Endothelial cell of umbilical vein (primary cell): ENCODE measurements at regions not wholly inside any gene's neighbourhood (a gene's known extent, or its start where the extent isn't known, plus 50 kb on each side); places are given as distances from the start of the nearest gene placed in this dataset.

Source experiments
- BruUV-seq: library from RNA; stranded (reverse); fragments of 400-500 nt; replicated peaks from 2 replicates; lab custom pipeline; 2021; lab: Mats Ljungman, UMichigan
- CTCF ChIA-PET: fragments of 300-600, 350-600 bp; sonication (Branson Sonifier 250); formaldehyde crosslinking; loops from one replicate; lab custom pipeline; 2021; ENCODE audit warnings: antibody characterized with exemption, inconsistent platforms; lab: Charles Lee
- POLR2A ChIA-PET: fragments of 300-600, 350-600 bp; sonication (Branson Sonifier 250); formaldehyde crosslinking; loops from one replicate; lab custom pipeline; 2021; ENCODE audit warnings: antibody characterized with exemption, inconsistent platforms; lab: Charles Lee
- DNase-seq: peaks from one replicate; pipeline ENCODE4 v3.0.0-alpha.2; 2011; ENCODE audit warnings: low read depth, low spot score
- FAIRE-seq: peaks from 2 replicates; lab custom pipeline; 2011; peaks lifted over from hg19 to GRCh38; lab: Jason Lieb, UNC
- H2AFZ ChIP-seq: 2 replicates; pipeline ENCODE4 v1.6.0; 2012; ENCODE audit warnings: low read depth, low read length, control low read depth, inconsistent platforms
- H3K27ac ChIP-seq: 2 replicates; pipeline ENCODE4 v1.5.1; 2011; ENCODE audit warnings: low read depth, mild to moderate bottlenecking, control low read depth, low read length, moderate library complexity; ENCODE audit not compliant: insufficient read depth
- H3K27me3 ChIP-seq, 2 experiments: 2 replicates each; pipeline versions ENCODE4 v1.6.0 to v1.6.1; 2011; ENCODE audit warnings: low read length in 2 of 2, mixed read lengths in 1 of 2; ENCODE audit not compliant: control insufficient read depth in 2 of 2, insufficient read depth in 2 of 2
- H3K36me3 ChIP-seq, 2 experiments: 2 replicates in 1 of 2; 3 replicates in 1 of 2; pipeline ENCODE4 v1.5.1; 2011; ENCODE audit warnings: low read length in 2 of 2, mild to moderate bottlenecking in 1 of 2, moderate library complexity in 1 of 2; ENCODE audit not compliant: control insufficient read depth in 2 of 2, insufficient read depth in 2 of 2; ENCODE audit errors: extremely low read depth in 1 of 2
- H3K4me1 ChIP-seq: 3 replicates; pipeline ENCODE4 v1.5.1; 2011; ENCODE audit warnings: mild to moderate bottlenecking, low read length; ENCODE audit not compliant: control insufficient read depth, insufficient read depth; ENCODE audit errors: extremely low read depth
- H3K4me2 ChIP-seq: 2 replicates; pipeline ENCODE4 v1.6.1; 2011; ENCODE audit warnings: low read length, control low read depth, mixed read lengths; ENCODE audit not compliant: insufficient read depth
- H3K4me3 ChIP-seq, 3 experiments: fragments of 200-600 bp in 1 of 3; sonication (generic), shearing (Covaris generic) in 1 of 3; replicated peaks in 1 of 3; 2 replicates each; pipeline ENCODE4 v1.5.1; 2011 to 2016; ENCODE audit warnings: control low read depth in 3 of 3, low read length in 3 of 3, mild to moderate bottlenecking in 2 of 3, inconsistent platforms in 1 of 3, low read depth in 1 of 3, moderate library complexity in 1 of 3; ENCODE audit not compliant: insufficient read depth in 1 of 3
- H3K79me2 ChIP-seq: 2 replicates; pipeline ENCODE4 v1.6.0; 2012; ENCODE audit warnings: low read length, inconsistent platforms; ENCODE audit not compliant: control insufficient read depth, insufficient read depth
- H3K9ac ChIP-seq: replicated peaks from 2 replicates; pipeline ENCODE3; 2011; ENCODE audit warnings: low read length, control low read depth; ENCODE audit not compliant: insufficient read depth; ENCODE audit errors: extremely low read depth
- H3K9me1 ChIP-seq: replicated peaks from 3 replicates; pipeline ENCODE4 v1.6.0; 2011; ENCODE audit warnings: mild to moderate bottlenecking, low read length; ENCODE audit not compliant: control insufficient read depth, insufficient read depth; ENCODE audit errors: extremely low read depth
- H3K9me3 ChIP-seq: replicated peaks from 2 replicates; pipeline ENCODE4 v1.5.1; 2012; ENCODE audit warnings: low read length, inconsistent platforms; ENCODE audit not compliant: control insufficient read depth, insufficient read depth
- H4K20me1 ChIP-seq: replicated peaks from 2 replicates; pipeline ENCODE3; 2011; ENCODE audit warnings: mild to moderate bottlenecking, low read length; ENCODE audit not compliant: control insufficient read depth, insufficient read depth; ENCODE audit errors: extremely low read depth
- FOS ChIP-seq: IDR thresholded peaks from 2 replicates; pipeline ENCODE4 v1.6.1; 2011; ENCODE audit warnings: mild to moderate bottlenecking, low read length, moderate library complexity, borderline replicate concordance; ENCODE audit not compliant: insufficient read depth
- GATA2 ChIP-seq: IDR thresholded peaks from 2 replicates; pipeline ENCODE4 v1.7.0; 2011; ENCODE audit warnings: low read depth, mild to moderate bottlenecking, moderate library complexity, mixed read lengths, low read length; ENCODE audit not compliant: insufficient read length, insufficient read depth
- POLR2A ChIP-seq: IDR thresholded peaks from 2 replicates; pipeline ENCODE4 v1.6.1; 2012; ENCODE audit warnings: low read depth, mild to moderate bottlenecking, control low read depth, low read length
- dilution Hi-C: fragments of 300-500 bp; cut with MboI; formaldehyde crosslinking; loops from one replicate; pipeline ENCODE4 v1.15.0; 2019; ENCODE audit warnings: low sequenced_read_pairs; ENCODE audit not compliant: extremely low pct_ligation_motif_present
- intact Hi-C: fragments of 100-400 bp; cut with micrococcal nuclease; formaldehyde crosslinking; loops from one replicate; pipeline ENCODE4 v1.10.0; 2022

DNA sequence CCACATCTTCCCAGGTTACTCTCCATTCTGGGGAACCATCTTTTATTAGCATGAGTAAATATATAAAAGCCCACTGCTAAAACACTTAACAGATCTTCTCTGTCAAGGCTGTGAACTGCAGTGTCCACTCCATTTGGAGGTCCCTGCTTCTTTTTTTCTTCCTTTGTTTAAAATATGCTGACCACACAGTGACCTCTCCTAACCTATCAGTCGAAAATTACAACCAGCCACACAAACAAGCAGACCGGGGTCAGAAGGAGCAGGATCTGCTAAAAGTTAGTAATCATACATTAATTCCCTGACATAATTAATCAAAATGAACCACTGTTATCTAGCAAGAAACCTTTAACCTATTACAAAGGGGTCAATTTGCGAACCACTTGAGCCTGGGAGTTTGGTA, 427.9 kb upstream of the NR2F2 start:
- Histone ChIP-seq H3K27ac (no peak overlapping the region), H3K4me1 (no peaks in the 10 kb centered on the region), H3K79me2 (no peaks in the 10 kb centered on the region), H3K9me1 (no peaks in the 10 kb centered on the region), H3K36me3 (no peaks in the 10 kb centered on the region), H3K27me3 (no peaks in the 10 kb centered on the region), H3K4me3 (no peak overlapping the region), H3K9ac (no peak overlapping the region), H4K20me1 (no peaks in the 10 kb centered on the region), H3K4me2 (no peak overlapping the region), H2AFZ (no peak overlapping the region), H3K9me3 (no peaks in the 10 kb centered on the region)
- ChIA-PET POLR2A (no interaction called here), CTCF (no interaction called here)
- FAIRE-seq (no peak), DNase-seq (no peak)
- BruUV-seq: no TSS peak
- TF ChIP-seq FOS: no peak
- dilution Hi-C loops (no loop called here), intact Hi-C loops (no loop called here)

DNA sequence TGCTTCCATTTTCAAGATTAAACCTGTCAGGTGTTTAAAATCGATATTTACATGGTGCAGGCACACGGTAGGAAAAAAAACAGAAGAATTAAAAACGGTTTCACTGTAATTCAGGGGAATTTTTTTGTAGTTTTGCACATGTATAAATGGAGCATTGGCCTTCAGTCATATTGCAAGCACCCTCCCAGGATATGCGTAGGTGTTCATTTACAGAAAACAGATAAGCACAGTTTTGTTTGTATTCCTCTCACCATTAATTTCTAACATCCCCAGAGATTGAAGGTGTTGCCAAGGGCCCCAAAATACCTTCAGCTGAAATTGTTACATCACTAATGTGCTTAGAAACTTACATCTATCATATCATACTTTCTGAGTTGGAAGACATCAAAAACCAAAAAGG, 427.1 kb upstream of the NR2F2 start:
- ChIA-PET CTCF (no interaction called here), POLR2A (no interaction called here)
- intact Hi-C loops: no loop called here
- Histone ChIP-seq H3K9me1 (no peaks in the 10 kb centered on the region), H4K20me1 (no peaks in the 10 kb centered on the region), H3K4me2 (no peak overlapping the region), H3K4me1 (no peaks in the 10 kb centered on the region), H3K36me3 (no peaks in the 10 kb centered on the region), H3K79me2 (no peaks in the 10 kb centered on the region), H3K9me3 (no peaks in the 10 kb centered on the region), H3K27me3 (no peaks in the 10 kb centered on the region), H3K27ac (no peak overlapping the region), H3K9ac (no peak overlapping the region), H2AFZ (no peak overlapping the region), H3K4me3 (no peak overlapping the region)
- no TSS peak for BruUV-seq
- FAIRE-seq (no peak), DNase-seq (no peak)
- TF ChIP-seq FOS: no peak
- no peak for TF ChIP-seq GATA2
- no peak for TF ChIP-seq POLR2A
- dilution Hi-C loops: no loop called here
